ENCODE measurements at regions not wholly inside any gene's neighbourhood (a gene's known extent, or its start where the extent isn't known, plus 50 kb on each side); places are given as distances from the start of the nearest gene placed in this dataset.
"Not testable (repeated sequence)": the region's sequence is repeated elsewhere in the genome, so short reads cannot be mapped to it uniquely, and the experiment has no call there.

GRCh38 chr12:46627686-46628085 lies 198.1 kb downstream of the SLC38A4 start:
- DNase-seq (ENCODE audit: low spot score), result no peak

GRCh38 chr12:46619474-46619873 lies 206.3 kb downstream of the SLC38A4 start:
- not testable (repeated sequence) for DNase-seq (ENCODE audit: low spot score)

- not testable (repeated sequence) for DNase-seq (ENCODE audit: low spot score)
Observed at GRCh38 chr12:46617737-46618136, 208.1 kb downstream of the SLC38A4 start.

- no peak for DNase-seq (ENCODE audit: low spot score)
Observed at GRCh38 chr12:46617167-46617566, 208.6 kb downstream of the SLC38A4 start.

- no peak for DNase-seq (ENCODE audit: low spot score)
Observed at GRCh38 chr12:46610754-46611153, 215.0 kb downstream of the SLC38A4 start.

- DNase-seq (ENCODE audit: low spot score), result no peak
Observed at GRCh38 chr12:46609674-46610073, 216.1 kb downstream of the SLC38A4 start.

GRCh38 chr12:46609273-46609623 lies 216.5 kb downstream of the SLC38A4 start:
- DNase-seq (ENCODE audit: low spot score), result no peak

GRCh38 chr12:46608431-46609272 lies 217.1 kb downstream of the SLC38A4 start:
- DNase-seq (ENCODE audit: low spot score), result no peak

- DNase-seq (ENCODE audit: low spot score), result no peak
Observed at GRCh38 chr12:46604684-46605083, 221.1 kb downstream of the SLC38A4 start.

- no peak for DNase-seq (ENCODE audit: low spot score)
Observed at GRCh38 chr12:46603776-46604456, 221.9 kb downstream of the SLC38A4 start.

GRCh38 chr12:46602474-46602873 lies 223.3 kb downstream of the SLC38A4 start:
- DNase-seq (ENCODE audit: low spot score), result no peak

- DNase-seq (ENCODE audit: low spot score), result no peak
Observed at GRCh38 chr12:46590991-46591703, 218.6 kb upstream of the SLC38A2 start.

GRCh38 chr12:46585854-46586621 lies 213.5 kb upstream of the SLC38A2 start:
- no peak for DNase-seq (ENCODE audit: low spot score)

GRCh38 chr12:46584098-46584497 lies 211.5 kb upstream of the SLC38A2 start:
- not testable (repeated sequence) for DNase-seq (ENCODE audit: low spot score)

GRCh38 chr12:46581990-46582389 lies 209.4 kb upstream of the SLC38A2 start:
- DNase-seq (ENCODE audit: low spot score), result not testable (repeated sequence)

GRCh38 chr12:46580445-46580844 lies 207.9 kb upstream of the SLC38A2 start:
- no peak for DNase-seq (ENCODE audit: low spot score)

GRCh38 chr12:46579474-46579873 lies 206.9 kb upstream of the SLC38A2 start:
- DNase-seq (ENCODE audit: low spot score), result no peak

GRCh38 chr12:46578190-46578982 lies 205.8 kb upstream of the SLC38A2 start:
- no peak for DNase-seq (ENCODE audit: low spot score)

- no peak for DNase-seq (ENCODE audit: low spot score)
Observed at GRCh38 chr12:46577063-46577776, 204.6 kb upstream of the SLC38A2 start.

- DNase-seq (ENCODE audit: low spot score), result no peak
Observed at GRCh38 chr12:46574847-46575246, 202.3 kb upstream of the SLC38A2 start.

- no peak for DNase-seq (ENCODE audit: low spot score)
Observed at GRCh38 chr12:46573347-46573658, 200.7 kb upstream of the SLC38A2 start.
